Activated CD4-positive, alpha-beta T cell treated with anti-CD3 and anti-CD28 coated beads, Interleukin-10, Interleukin-2, amounts not matched to agents 100 ng/mL and 50 ng/mL, durations not matched to agents 16 hours and 8 hours (primary cell): ENCODE measurements at regions not wholly inside any gene's neighbourhood (a gene's known extent, or its start where the extent isn't known, plus 50 kb on each side); places are given as distances from the start of the nearest gene placed in this dataset.

Experiments
- DNase-seq: peaks from one replicate; pipeline ENCODE4 v3.0.0-alpha.2; 2020

GRCh38 chr6:167049275-167049674 is 50.1 kb downstream of the CEP43 start:
- peak; percentile 15 for DNase-seq

GRCh38 chr6:167050903-167051302 is 51.7 kb downstream of the CEP43 start:
- DNase-seq = no peak

- no peak for DNase-seq
Observed at GRCh38 chr6:167053895-167054530, 54.8 kb downstream of the CEP43 start.

GRCh38 chr6:167054987-167055386 is 55.8 kb downstream of the CEP43 start:
- no peak for DNase-seq

- DNase-seq = peak; percentile 74
Observed at GRCh38 chr6:167056370-167056769, 57.2 kb downstream of the CEP43 start.

GRCh38 chr6:167058261-167058660 is 59.1 kb downstream of the CEP43 start:
- DNase-seq = no peak
